HG02798 (cell line): ENCODE measurements at regions not wholly inside any gene's neighbourhood (a gene's known extent, or its start where the extent isn't known, plus 50 kb on each side); places are given as distances from the start of the nearest gene placed in this dataset.
"Not testable (repeated sequence)": the region's sequence is repeated elsewhere in the genome, so short reads cannot be mapped to it uniquely, and the experiment has no call there.

Experiments
- ATAC-seq: cut with Tn5 transposase; IDR thresholded peaks from one replicate; pipeline ENCODE4 v1.9.1; 2021; ENCODE audit warnings: mild to moderate bottlenecking; ENCODE audit not compliant: unreplicated experiment, poor library complexity

DNA sequence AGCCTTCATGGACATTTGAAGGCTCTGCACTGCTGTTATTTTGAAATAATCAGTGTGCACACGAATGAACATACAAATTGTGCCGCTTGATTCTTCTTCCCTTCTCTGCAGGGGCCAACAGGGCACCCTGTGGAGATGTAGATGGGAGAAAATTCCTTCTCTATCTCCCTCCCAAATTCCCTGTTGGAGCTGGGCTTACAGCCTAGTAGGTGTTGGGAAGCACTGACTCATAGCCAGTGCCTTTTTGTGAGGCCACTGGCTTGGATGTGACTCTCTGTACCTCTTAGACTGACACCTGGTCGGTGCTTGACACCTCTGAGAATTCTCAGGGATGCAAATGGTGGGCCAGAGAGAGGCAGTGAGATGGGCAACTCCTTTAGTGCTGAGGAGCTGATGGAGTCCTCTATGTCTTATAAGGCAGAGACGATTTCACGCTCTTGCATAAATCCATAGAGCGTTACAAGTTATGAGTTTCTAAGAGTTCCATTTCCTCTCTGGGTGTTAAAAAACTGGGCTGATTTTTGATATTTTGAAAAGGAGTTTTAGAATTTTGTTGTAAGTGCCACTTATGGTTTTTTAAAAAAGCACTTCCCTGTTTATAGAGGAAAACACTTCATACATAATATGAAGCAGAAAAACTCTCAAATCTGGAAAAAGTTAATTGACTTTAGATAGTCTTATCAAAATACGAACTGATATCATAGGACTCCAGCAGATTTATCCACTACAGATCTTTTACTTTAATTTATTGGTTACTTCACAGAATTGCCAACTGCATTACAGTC, 89.8 kb upstream of the MAP3K7 start:
- ATAC-seq: no peak

DNA sequence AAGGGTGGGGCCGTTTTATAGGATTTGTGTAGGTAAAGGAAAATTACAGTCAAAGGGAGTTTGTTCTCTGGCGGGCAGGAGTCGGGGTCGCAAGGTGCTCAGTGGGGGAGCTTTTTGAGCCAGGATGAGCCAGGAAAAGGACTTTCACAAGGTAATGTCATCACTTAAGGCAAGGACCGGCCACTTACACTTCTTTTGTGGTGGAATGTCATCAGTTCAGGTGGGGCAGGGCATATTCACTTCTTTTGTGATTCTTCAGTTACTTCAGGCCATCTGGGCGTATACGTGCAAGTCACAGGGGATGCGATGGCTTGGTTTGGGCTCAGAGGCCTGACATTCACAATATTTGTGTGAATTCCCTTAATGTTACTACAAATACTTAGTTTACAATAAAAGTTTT, 88.2 kb upstream of the MAP3K7 start:
- not testable (repeated sequence) for ATAC-seq

DNA sequence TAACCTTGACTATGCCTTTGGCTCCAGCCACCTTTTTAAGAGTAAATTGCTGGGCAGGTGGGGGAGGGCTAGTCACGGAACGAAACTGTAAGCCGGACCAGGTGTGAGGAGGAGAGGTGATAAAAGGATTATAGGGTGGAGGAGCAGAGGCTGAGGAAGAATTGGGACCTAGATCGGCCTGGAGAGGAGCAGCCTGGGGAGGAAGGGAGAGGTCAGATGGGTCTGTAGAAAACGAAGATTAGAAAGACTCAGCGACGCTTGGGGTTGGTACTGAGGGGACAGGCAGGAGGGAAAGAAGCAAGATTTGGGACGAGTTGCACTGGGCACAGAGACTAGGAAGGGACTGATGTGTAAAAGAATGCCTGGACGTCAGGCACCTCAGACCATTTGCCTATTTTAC, 87.2 kb upstream of the MAP3K7 start:
- ATAC-seq: not testable (repeated sequence)

DNA sequence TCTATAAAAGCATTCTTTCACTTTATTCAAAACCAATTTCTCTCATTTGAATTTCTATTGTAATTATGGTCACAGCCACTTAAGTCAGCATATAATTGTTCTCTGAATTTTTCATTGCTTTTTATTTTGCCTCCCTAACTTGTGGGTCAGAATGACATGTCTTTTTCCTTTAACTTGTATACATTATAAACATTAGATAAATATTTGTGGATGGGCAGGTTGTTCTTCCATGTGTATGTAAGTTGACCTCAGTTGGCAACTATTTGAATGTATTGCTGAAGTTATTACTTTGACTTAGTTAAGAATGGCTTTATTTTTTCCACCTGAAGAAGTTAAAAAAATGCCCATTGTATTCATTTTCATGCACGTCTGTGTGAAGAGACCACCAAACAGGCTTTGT, 83.0 kb upstream of the MAP3K7 start:
- no peak for ATAC-seq

DNA sequence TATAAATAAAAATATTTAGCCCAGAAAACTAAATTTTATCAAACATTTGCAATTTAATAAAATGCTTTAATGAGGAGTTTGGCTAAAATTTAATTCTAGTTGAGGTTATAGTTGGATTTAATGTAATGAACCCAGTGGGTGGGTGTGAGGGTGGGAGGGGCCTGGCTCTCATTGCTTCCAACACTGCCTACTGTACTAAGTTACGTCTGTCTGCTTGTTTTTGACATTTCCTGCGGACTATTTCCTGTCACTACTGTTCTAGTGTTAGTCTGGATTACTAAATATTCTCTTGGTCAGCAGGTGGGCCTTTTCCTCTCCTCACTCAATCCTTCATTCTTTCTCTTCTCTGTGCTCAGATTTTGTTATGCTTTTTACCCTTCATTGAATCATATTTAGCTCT, 82.5 kb upstream of the MAP3K7 start:
- no peak for ATAC-seq

DNA sequence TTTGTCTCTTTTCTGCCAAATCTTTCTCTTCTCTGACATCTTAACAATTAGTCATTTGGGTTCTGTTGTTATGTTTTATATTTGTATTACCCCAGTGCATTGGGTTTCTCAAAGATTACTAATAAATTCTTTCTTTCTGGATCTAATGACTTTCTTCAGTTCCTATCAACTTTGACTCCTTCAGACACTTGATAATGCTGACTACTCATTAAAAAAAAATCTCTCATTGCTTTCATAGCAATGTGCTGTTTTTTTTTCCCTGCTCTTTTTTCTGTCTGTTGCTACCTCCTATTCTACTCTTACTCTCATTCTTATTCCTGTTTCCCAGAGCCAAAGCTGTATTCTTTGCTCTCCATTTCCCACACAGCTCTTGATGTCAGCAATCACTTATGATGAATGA, 81.3 kb upstream of the MAP3K7 start:
- ATAC-seq: no peak

DNA sequence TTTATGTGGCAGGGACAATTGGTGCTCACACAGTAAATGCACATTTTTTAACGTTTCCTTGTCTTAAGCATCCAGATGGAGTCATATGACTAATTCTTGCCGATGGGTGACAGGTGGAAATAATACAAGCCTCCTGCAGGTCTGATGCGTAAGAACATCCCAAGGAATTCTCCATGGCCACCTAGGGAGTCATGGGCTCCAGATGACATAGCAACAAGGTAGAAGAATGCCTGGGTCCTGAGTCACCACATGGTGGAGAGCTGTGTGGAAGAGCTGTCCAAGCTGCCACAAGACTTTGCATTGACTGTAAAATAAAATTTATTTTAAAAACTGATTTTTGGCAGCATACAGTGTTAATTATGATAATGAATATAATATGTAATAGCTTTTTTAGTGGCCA, 77.0 kb upstream of the MAP3K7 start:
- ATAC-seq: no peak

DNA sequence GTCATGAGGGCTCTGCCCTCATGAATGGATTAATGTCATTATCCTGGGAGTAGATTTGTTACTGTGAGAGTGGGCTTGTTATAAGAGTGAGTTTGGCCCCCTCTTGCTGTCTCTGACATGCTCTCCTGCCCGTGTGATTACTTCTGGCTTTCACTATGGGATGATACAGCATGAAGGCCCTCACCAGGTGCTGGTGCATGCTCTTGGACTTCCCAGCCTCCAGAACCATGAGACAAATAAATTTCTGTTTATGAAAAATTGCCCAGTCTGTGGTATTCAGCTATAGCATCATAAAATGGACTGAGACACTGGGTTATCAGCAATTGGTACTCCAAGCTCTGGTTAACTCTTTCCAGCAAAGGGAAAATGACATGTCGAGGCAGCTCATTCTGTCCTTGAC, 76.2 kb upstream of the MAP3K7 start:
- no peak for ATAC-seq

DNA sequence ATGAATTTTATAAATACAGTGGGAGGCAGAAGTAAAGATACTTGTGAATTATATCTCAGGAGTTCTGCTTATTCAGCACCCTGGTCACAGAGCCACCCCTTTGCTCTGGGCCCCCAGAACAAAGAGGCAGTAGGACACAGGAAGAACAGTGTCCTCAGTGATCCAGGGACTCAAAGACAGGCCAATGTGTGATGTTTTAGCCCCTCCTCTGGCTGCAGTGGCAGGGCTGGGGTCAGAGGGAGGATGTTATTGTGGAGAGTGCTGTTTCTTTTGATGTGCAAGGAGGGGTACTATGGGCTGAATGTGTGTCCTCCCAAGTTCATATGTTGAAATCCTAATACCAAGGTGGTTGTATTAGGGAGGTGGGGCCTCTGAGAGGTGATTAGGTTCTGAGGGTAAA, 74.1 kb upstream of the MAP3K7 start:
- no peak for ATAC-seq

DNA sequence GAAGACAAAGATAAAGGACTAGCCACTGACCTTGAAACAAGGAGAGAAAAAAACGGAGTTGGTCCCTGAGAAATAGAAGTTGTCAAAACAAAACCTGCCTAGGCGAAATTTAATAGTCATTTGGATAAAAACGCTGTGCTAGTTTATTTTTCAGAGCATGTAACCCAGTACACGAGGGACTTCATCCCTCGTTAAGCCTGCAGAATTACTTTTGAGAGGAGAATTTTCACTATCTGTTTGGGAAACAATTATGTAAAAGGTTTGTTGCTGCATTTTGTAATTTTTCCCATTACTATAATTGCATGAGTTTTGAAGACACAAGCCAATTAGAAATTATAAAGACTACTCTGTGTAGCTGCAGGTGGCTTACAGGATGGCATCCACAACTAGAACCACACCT, 71.6 kb upstream of the MAP3K7 start:
- no peak for ATAC-seq

DNA sequence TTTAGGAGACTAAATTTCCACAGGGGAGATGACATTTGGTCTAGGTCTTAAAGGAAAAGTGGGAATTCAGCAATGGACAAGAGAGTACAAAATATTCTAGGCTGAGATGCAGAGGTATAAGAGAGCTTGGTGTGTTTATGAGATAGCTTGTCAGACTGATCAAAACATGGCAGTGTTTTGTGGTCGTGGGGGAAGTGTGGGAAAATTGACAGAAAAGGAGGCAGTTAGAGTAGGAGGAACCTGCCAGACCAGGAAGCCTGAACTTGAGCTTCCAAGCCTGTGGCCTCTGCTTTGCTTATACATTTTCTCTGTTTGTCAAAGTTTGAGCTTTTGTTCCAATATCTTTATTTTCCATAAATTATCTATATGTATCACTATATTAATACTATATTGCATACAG, 69.5 kb upstream of the MAP3K7 start:
- no peak for ATAC-seq

DNA sequence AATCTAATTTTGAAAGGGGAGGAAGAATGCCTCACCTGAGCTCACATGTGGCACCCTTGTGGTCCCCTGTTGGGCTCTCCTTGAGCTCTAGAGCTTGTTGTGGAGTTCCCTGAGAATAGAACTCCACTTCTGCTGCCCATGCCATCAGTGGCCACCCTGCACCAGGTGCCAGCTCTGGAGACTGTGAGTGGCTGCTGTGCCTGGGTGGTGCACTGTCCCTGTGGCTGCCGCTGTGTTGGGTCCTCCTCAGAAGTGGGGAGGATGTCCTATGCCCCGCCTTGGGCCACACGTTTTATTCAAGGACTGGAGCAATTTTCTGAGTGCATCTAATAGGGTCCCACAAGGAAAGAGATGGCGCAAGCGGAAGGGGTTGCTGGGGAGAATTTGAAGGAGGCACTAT, 67.9 kb upstream of the MAP3K7 start:
- ATAC-seq: no peak

DNA sequence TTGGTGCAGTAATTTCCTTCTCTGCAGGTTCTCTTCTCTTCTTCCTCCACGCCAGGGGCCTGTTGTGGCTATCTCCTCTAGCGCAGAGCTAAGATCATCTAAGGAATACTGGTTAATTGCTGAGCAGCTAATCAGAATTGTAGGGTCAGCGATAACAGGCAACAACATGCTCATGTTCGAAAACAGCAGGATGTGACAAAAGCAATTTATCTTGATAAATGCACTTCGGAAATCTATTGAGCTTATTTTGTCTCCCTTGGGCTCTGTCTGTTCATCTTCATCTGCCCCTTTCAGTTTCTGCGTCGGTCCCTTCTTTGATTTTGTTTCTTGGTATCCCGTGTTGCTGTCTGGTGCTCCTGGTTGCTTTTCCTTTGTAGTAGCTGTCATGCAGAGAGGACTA, 67.3 kb upstream of the MAP3K7 start:
- no peak for ATAC-seq

DNA sequence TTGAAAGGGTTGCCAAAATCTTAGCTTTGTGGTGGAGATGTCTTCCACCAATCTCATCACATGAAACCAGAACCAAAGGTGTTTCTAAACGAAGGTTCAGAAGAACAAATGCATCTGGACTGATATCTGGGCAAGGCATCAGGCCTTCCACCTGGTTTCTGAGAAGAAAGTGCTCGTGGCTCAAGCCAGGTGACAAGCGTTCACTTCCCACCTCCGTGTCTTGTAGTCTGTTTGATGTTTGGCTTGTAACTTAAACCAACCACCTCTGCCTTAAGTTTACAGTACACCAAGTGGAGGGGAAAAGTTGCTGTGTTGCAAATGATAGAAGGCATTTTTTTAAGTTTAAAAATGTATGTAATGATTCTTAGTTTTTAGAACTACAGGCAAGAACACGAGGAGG, 66.9 kb upstream of the MAP3K7 start:
- ATAC-seq: no peak

DNA sequence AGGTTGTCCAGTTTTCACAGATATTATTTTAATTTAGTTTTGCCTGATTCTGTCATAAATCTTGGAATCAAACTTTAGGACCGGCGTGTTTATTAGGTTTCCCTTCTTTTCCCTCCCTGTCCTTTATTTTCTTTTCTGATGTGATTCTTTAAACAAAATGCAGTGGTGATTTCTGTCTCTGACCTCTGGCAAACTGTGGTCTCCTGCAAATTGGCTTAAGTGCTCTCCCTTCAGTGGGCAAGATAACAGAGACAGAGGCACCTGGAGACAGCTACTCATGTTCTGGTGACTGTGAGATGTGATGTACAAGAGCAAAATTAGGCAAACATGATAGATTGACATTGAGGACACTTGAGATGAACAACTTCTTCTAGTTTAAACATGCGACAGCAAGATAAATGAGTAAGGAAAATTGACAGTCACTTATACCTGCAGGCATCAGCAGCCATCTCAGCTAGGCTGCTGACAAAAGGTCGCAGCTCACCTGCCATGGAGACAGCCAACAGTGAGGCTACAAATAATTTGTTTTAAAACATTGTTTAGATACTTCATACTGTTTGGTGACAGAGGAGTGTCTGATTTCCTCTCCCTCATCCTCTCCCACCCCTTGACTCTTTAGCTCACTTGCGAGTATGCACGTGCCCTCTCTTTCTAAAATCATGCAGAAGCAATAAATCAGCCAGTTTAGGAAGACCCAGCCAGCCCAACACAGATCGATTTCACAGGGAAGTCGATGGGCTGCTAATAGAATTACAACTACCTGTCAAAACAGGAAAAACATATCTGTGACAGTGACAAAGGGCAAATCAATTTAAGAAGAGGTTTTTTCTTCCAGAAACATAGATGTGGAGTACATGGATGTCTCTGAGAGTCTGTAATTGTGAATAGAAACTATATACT, 63.4 kb upstream of the MAP3K7 start:
- no peak for ATAC-seq

DNA sequence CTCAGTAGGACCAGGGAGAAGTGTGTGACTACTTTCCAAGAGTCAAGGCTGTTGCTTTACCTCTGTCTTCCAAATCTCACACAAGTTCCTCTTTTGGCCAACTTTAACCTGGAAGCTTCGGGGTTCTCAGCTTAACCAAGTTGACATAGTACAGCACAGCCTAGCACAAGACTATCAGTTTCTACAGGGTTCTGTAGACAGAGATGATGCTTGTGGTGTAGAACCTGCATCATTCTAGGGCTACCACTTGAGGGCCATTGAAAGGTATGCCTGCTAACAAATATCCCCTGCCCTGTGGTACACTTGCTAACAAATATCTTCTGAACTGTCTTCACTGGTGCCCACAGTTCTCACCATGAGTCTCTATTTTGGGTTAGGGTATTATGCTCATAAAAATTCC, 62.0 kb upstream of the MAP3K7 start:
- no peak for ATAC-seq

DNA sequence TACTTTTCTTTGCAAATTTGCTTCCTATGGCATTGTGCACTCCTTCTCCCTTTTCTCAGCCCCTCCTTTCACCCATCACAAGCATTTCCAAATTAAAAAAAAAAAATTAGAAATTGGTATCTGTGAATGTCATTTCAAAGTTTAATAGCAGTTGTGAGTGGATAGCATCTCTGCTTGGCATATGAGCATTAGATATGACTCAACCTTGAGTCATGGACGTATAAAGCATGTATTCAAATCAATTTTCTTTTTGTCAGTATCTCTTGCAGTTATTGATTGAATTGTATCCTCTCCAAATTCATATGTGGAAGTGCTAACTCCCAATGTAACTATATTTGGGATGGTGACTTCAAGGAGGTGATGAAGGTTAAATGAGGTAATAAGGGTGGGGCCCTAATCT, 60.1 kb upstream of the MAP3K7 start:
- no peak for ATAC-seq

DNA sequence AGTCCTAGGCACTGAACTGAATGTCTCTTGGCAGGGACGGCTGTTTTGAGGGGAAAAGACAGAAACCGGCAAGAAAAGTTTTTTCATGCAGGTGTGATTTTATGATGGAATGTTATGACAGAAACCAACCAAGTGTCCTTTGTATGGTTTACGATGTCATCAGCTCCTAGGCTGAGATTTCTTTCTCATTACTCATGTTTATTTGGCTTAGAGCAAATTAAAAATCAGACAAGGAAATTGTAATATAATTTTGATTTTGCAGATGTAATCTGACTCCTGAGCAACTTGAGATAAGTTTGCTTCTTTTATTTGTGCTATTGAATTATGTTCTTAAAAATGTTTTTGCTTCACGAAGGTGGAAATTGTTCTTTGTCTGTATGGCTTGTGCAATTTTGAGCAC, 58.8 kb upstream of the MAP3K7 start:
- ATAC-seq: no peak

DNA sequence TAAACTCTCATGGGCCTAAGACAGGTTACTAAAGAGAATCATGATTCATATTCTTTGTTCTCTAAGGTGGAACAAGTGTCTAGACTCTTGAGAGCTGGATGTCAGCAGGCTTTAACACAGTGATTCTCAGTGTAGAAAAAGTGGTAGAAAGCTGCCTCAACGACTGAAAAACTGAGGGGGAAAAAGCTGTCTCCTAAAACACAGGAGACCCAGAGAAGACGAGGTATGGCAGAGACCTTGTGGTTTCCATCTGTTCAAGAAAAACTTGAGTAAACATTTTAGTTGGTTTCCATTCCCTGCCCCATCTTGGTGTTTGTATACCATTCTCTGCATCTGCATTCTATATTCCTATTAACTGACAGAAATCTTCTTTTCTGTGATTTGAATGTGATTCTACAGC, 57.6 kb upstream of the MAP3K7 start:
- ATAC-seq: no peak

DNA sequence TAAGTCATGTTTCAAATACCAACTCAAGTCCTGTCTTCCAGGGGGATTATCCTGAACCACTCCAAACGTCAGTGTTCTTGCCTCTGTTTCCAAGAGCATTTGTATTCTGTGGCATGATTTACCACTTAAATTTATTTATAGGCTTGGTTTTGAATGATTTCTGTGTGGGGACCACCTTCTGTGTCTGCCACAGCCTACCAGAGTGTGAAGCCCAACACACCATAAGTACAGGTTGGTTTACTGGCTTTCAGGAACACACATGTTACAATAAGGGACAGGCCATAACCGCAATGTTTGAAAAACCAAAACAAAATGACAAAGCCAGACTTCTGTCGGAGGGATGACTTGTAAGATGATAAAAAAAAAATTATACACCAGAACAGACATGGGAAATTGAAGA, 56.5 kb upstream of the MAP3K7 start:
- no peak for ATAC-seq

DNA sequence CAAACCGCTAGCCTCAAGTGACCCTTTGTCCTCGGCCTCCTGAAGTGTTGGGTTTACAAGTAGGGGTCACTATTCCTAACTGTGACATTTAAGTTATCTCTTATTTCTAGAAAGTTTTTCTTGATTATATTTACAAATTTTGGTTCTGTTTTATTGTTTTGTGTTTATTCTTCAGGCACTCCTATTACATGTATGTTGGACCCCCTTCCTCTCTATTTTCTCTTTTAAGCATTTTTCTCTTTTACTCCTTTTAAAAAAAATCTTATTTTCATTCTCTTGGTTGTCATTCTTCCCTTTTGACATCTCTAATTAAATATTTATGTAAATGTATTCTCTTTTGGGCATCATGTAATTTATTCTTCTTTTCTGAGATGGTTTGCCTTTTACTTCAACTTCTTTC, 50.4 kb upstream of the MAP3K7 start:
- no peak for ATAC-seq
